HG03103 (cell line): ENCODE measurements at regions not wholly inside any gene's neighbourhood (a gene's known extent, or its start where the extent isn't known, plus 50 kb on each side); places are given as distances from the start of the nearest gene placed in this dataset.
"Not testable (repeated sequence)": the region's sequence is repeated elsewhere in the genome, so short reads cannot be mapped to it uniquely, and the experiment has no call there.

Experiments used
- ATAC-seq: cut with Tn5 transposase; IDR thresholded peaks from one replicate; pipeline ENCODE4 v1.9.1; 2021; ENCODE audit warnings: low read depth; ENCODE audit not compliant: unreplicated experiment

GRCh38 chr6:6724539-6725467 lies 136.3 kb downstream of the LY86 start:
- no peak for ATAC-seq

GRCh38 chr6:6725468-6726209 lies 137.1 kb downstream of the LY86 start:
- no peak for ATAC-seq

- no peak for ATAC-seq
These were observed 139.8 kb downstream of the LY86 start for GRCh38 chr6:6728169-6728941.

- ATAC-seq, result no peak
These were observed 141.5 kb downstream of the LY86 start for GRCh38 chr6:6729971-6730370.

GRCh38 chr6:6730831-6731230 lies 142.3 kb downstream of the LY86 start:
- ATAC-seq, result no peak

- ATAC-seq, result no peak
These were observed 146.3 kb downstream of the LY86 start for GRCh38 chr6:6734479-6735465.

GRCh38 chr6:6736791-6737654 lies 148.5 kb downstream of the LY86 start:
- no peak for ATAC-seq

- ATAC-seq, result no peak
These were observed 149.2 kb downstream of the LY86 start for GRCh38 chr6:6737671-6738070.

GRCh38 chr6:6738108-6738507 lies 149.6 kb downstream of the LY86 start:
- no peak for ATAC-seq

GRCh38 chr6:6738922-6739716 lies 150.6 kb downstream of the LY86 start:
- no peak for ATAC-seq

GRCh38 chr6:6740595-6740994 lies 152.1 kb downstream of the LY86 start:
- ATAC-seq, result no peak

GRCh38 chr6:6741264-6741663 lies 152.7 kb downstream of the LY86 start:
- no peak for ATAC-seq

- ATAC-seq, result no peak
These were observed 154.0 kb downstream of the LY86 start for GRCh38 chr6:6742535-6742934.

- no peak for ATAC-seq
These were observed 156.0 kb downstream of the LY86 start for GRCh38 chr6:6744551-6744950.

- not testable (repeated sequence) for ATAC-seq
These were observed 157.3 kb downstream of the LY86 start for GRCh38 chr6:6745637-6746332.

GRCh38 chr6:6746333-6746969 lies 157.9 kb downstream of the LY86 start:
- no peak for ATAC-seq

GRCh38 chr6:6746970-6747338 lies 158.4 kb downstream of the LY86 start:
- no peak for ATAC-seq
